AG10803 (cell line): ENCODE measurements at regions not wholly inside any gene's neighbourhood (a gene's known extent, or its start where the extent isn't known, plus 50 kb on each side); places are given as distances from the start of the nearest gene placed in this dataset.

ENCODE experiments used
- DNase-seq: peaks from one replicate; pipeline ENCODE4 v3.0.0; 2010; ENCODE audit warnings: low read depth
- H3K4me3 ChIP-seq: 2 replicates; pipeline ENCODE4 v1.5.1; 2011; ENCODE audit warnings: mild to moderate bottlenecking, low read length, control low read depth
- CTCF ChIP-seq: conservative IDR thresholded peaks from 2 replicates; pipeline ENCODE4 v1.5.1; 2011; ENCODE audit warnings: mild to moderate bottlenecking, low read length, control low read depth, inconsistent platforms

- TF ChIP-seq CTCF = no peak
- H3K4me3 ChIP-seq = no peak overlapping the region
- DNase-seq = no peak
Measured at GRCh38 chr5:20619591-20619990, 631.6 kb upstream of the CDH18 start.

GRCh38 chr5:20618340-20618739, 630.3 kb upstream of the CDH18 start:
- no peak for TF ChIP-seq CTCF
- no peak for DNase-seq
- no peak overlapping the region for H3K4me3 ChIP-seq

- no peak for TF ChIP-seq CTCF
- no peak for DNase-seq
- no peak overlapping the region for H3K4me3 ChIP-seq
Measured at GRCh38 chr5:20617841-20618240, 629.8 kb upstream of the CDH18 start.

- H3K4me3 ChIP-seq = no peak overlapping the region
- DNase-seq = no peak
- TF ChIP-seq CTCF = no peak
Measured at GRCh38 chr5:20615888-20616563, 628.0 kb upstream of the CDH18 start.

- no peak for DNase-seq
- TF ChIP-seq CTCF = no peak
- no peak overlapping the region for H3K4me3 ChIP-seq
Measured at GRCh38 chr5:20611620-20612019, 623.6 kb upstream of the CDH18 start.

- no peak overlapping the region for H3K4me3 ChIP-seq
- TF ChIP-seq CTCF = no peak
- no peak for DNase-seq
Measured at GRCh38 chr5:20610681-20611080, 622.7 kb upstream of the CDH18 start.

- H3K4me3 ChIP-seq = no peak overlapping the region
- TF ChIP-seq CTCF = no peak
- no peak for DNase-seq
Measured at GRCh38 chr5:20609126-20609525, 621.1 kb upstream of the CDH18 start.
